ENCODE measurements at regions not wholly inside any gene's neighbourhood (a gene's known extent, or its start where the extent isn't known, plus 50 kb on each side); places are given as distances from the start of the nearest gene placed in this dataset.

DNA sequence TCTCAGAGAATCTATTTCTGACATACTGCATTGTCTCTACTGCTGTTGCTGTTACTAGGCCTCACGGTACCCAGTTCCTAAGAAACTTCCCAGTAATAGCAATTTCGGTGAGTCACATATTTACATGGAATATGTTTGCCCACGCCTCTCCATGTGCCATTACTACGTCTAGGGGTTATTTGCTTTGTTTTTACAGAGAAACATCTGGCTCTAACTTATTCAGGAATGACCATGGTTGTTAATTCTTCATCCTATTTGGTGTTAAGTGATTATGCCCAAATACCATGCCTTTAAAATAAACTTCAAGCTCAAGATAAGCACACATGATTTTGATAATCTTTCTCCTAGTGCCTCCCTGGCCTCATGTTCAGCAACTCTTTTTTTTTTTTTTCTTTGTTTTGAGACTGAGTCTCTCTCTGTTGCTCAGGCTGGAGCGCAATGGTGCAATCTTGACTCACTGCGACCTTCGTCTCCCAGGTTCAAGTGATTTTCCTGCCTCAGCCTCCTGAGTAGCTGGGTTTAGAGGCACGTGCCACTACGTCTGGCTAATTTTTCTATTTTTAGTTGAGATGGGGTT lies 101.0 kb upstream of the HS3ST1 start:
- TF ChIP-seq IRF3 (IDR thresholded peaks at IDR 0.05; ENCODE audit: low read depth, low read length), result no peak
- TF ChIP-seq SIN3A (IDR thresholded peaks at IDR 0.05; ENCODE audit: borderline replicate concordance, low read depth, low read length), result no peak
- TF ChIP-seq FOXM1 (IDR thresholded peaks at IDR 0.05; ENCODE audit: low read depth), result no peak
- TF ChIP-seq, protein P1, sequence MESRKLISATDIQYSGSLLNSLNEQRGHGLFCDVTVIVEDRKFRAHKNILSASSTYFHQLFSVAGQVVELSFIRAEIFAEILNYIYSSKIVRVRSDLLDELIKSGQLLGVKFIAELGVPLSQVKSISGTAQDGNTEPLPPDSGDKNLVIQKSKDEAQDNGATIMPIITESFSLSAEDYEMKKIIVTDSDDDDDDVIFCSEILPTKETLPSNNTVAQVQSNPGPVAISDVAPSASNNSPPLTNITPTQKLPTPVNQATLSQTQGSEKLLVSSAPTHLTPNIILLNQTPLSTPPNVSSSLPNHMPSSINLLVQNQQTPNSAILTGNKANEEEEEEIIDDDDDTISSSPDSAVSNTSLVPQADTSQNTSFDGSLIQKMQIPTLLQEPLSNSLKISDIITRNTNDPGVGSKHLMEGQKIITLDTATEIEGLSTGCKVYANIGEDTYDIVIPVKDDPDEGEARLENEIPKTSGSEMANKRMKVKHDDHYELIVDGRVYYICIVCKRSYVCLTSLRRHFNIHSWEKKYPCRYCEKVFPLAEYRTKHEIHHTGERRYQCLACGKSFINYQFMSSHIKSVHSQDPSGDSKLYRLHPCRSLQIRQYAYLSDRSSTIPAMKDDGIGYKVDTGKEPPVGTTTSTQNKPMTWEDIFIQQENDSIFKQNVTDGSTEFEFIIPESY (IDR thresholded peaks at IDR 0.05; ENCODE audit: borderline replicate concordance, low read depth), result no peak
- TF ChIP-seq EZH2phosphoT487 (IDR thresholded peaks at IDR 0.05; ENCODE audit: borderline replicate concordance, low read depth), result no peak
- TF ChIP-seq EP300 (IDR thresholded peaks at IDR 0.05; ENCODE audit: borderline replicate concordance in 1 of 2, low read depth in 1 of 2, low read length in 1 of 2), result no peak
- no peak for TF ChIP-seq SMC3 (IDR thresholded peaks at IDR 0.05; ENCODE audit: low read depth, low read length)
- TF ChIP-seq POLR2AphosphoS5 (IDR thresholded peaks at IDR 0.05; ENCODE audit: low read depth, low read length), result no peak
- no peak for TF ChIP-seq RAD21 (IDR thresholded peaks at IDR 0.05; ENCODE audit: low read length)
- TF ChIP-seq, protein P2, sequence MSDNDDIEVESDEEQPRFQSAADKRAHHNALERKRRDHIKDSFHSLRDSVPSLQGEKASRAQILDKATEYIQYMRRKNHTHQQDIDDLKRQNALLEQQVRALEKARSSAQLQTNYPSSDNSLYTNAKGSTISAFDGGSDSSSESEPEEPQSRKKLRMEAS (IDR thresholded peaks at IDR 0.05; ENCODE audit: low read depth), result no peak
- H3K27me3 ChIP-seq (ENCODE audit: insufficient read depth), result no peaks in the 10 kb centered on the region
- DNase-seq, result no peak
- no peaks in the 10 kb centered on the region for H3K9me2 ChIP-seq
- H3K4me3 ChIP-seq (ENCODE audit: low read depth in 2 of 2, low read length in 1 of 2), result no peak overlapping the region
- no peaks in the 10 kb centered on the region for H3K79me2 ChIP-seq (ENCODE audit: insufficient read depth)
- no peak overlapping the region for H3K4me2 ChIP-seq
- H3F3A ChIP-seq (replicated peaks; ENCODE audit: insufficient read depth), result no peaks in the 10 kb centered on the region
- H3K27ac ChIP-seq (ENCODE audit: low read depth in 2 of 2, low read length in 1 of 2), result no peak overlapping the region
- POLR2A ChIA-PET, result no interaction called here
- H3K9ac ChIP-seq, result no peak overlapping the region
- 10% methylated on average over 9 of the region's 9 CpGs for WGBS (ENCODE audit: low lambda C conversion rate)
- CTCF ChIA-PET, result no interaction called here
- H4K20me1 ChIP-seq (ENCODE audit: insufficient read depth), result no peaks in the 10 kb centered on the region
- H2AFZ ChIP-seq (ENCODE audit: low read depth), result no peak overlapping the region
- no peaks in the 10 kb centered on the region for H3K9me3 ChIP-seq
- H3K4me1 ChIP-seq (ENCODE audit: control insufficient read depth in 1 of 2, insufficient read depth in 2 of 2, low read depth in 1 of 2, low read length in 1 of 2), result no peaks in the 10 kb centered on the region
- no peaks in the 10 kb centered on the region for H3K36me3 ChIP-seq (replicated peaks in 1 of 2; ENCODE audit: control insufficient read depth in 1 of 2, insufficient read depth in 2 of 2, low read length in 1 of 2)

DNA sequence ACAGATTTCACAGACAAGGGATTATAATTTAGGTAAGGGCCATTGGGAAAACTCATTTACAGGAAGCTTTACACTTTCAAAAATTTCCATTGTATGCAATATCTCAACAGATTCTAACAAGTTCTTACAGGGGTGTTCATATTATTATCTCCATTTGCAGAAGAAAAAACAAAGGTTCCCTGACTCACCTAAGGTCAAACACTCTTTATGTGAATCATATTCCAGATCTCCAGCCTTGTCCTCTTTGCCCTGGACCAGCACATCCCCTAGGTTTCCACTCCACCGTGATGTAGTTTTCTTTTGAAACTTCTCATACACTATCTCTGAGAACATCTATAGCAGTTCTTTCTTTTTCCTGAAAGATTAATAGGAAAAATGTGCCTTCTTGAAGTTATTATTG lies 96.4 kb upstream of the HS3ST1 start:
- H3K79me2 ChIP-seq (ENCODE audit: insufficient read depth), result no peaks in the 10 kb centered on the region
- H3K4me1 ChIP-seq (ENCODE audit: control insufficient read depth in 1 of 2, insufficient read depth in 2 of 2, low read depth in 1 of 2, low read length in 1 of 2), result no peaks in the 10 kb centered on the region
- WGBS (ENCODE audit: low lambda C conversion rate), result 3% methylated on average over 1 of the region's 1 CpG
- no peaks in the 10 kb centered on the region for H3K9me3 ChIP-seq
- no peaks in the 10 kb centered on the region for H3K36me3 ChIP-seq (replicated peaks in 1 of 2; ENCODE audit: control insufficient read depth in 1 of 2, insufficient read depth in 2 of 2, low read length in 1 of 2)
- no peak overlapping the region for H3K4me3 ChIP-seq (ENCODE audit: low read depth in 2 of 2, low read length in 1 of 2)
- no peaks in the 10 kb centered on the region for H3K27me3 ChIP-seq (ENCODE audit: insufficient read depth)
- no peak overlapping the region for H3K27ac ChIP-seq (ENCODE audit: low read depth in 2 of 2, low read length in 1 of 2)
- no peaks in the 10 kb centered on the region for H4K20me1 ChIP-seq (ENCODE audit: insufficient read depth)
- DNase-seq, result no peak
- H3K9me2 ChIP-seq, result no peaks in the 10 kb centered on the region
- H2AFZ ChIP-seq (ENCODE audit: low read depth), result no peak overlapping the region
- H3K4me2 ChIP-seq, result no peak overlapping the region
- no peak overlapping the region for H3K9ac ChIP-seq
- ChIA-PET CTCF (no interaction called here), POLR2A (no interaction called here)
- H3F3A ChIP-seq (replicated peaks; ENCODE audit: insufficient read depth), result no peaks in the 10 kb centered on the region
- TF ChIP-seq CHD2 (IDR thresholded peaks at IDR 0.05; ENCODE audit: low read length, partially characterized antibody) (no peak), FOXJ3 (CRISPR knock-in tag; IDR thresholded peaks at IDR 0.05) (no peak), FOXM1 (IDR thresholded peaks at IDR 0.05; ENCODE audit: low read depth) (no peak), GATA2 (CRISPR knock-in tag; IDR thresholded peaks at IDR 0.05) (no peak), NRF1 (IDR thresholded peaks at IDR 0.05; ENCODE audit: low read depth, low read length) (no peak), SMC3 (IDR thresholded peaks at IDR 0.05; ENCODE audit: low read depth, low read length) (no peak)
- TF ChIP-seq, protein P2 (IDR thresholded peaks at IDR 0.05; ENCODE audit: low read depth), result no peak
